H1 (cell line): ENCODE measurements at regions not wholly inside any gene's neighbourhood (a gene's known extent, or its start where the extent isn't known, plus 50 kb on each side); places are given as distances from the start of the nearest gene placed in this dataset.

Source experiments
- CTCF ChIA-PET: fragments of 300-600 bp; sonication (Branson Sonifier 250); formaldehyde crosslinking; loops from one replicate; lab custom pipeline; 2021; ENCODE audit not compliant: partially characterized antibody; lab: Charles Lee
- POLR2A ChIA-PET: fragments of 300-600 bp; sonication (Branson Sonifier 250); formaldehyde crosslinking; loops from one replicate; lab custom pipeline; 2021; ENCODE audit warnings: inconsistent platforms; ENCODE audit not compliant: partially characterized antibody; lab: Charles Lee
- DNase-seq, 2 experiments: peaks; one replicate each; pipeline versions ENCODE4 v3.0.0 to v3.0.0-alpha.2; 2010 to 2022; ENCODE audit warnings: low spot score in 2 of 2, low read depth in 1 of 2, mixed read lengths in 1 of 2
- FAIRE-seq: peaks from 2 replicates; lab custom pipeline; 2011; peaks lifted over from hg19 to GRCh38; lab: Jason Lieb, UNC
- H2AFZ ChIP-seq: 2 replicates; pipeline ENCODE4 v1.8.1; 2012; ENCODE audit warnings: low read length, inconsistent platforms
- H2AK5ac ChIP-seq: 2 replicates; pipeline ENCODE4 v1.6.1; 2013; ENCODE audit warnings: low read depth, low read length
- H2BK120ac ChIP-seq: replicated peaks from 2 replicates; pipeline ENCODE3; 2013; ENCODE audit warnings: low read depth, low read length, inconsistent platforms
- H2BK12ac ChIP-seq: 2 replicates; pipeline ENCODE4 v1.6.1; 2013; ENCODE audit warnings: low read depth, low read length
- H2BK15ac ChIP-seq: 2 replicates; pipeline ENCODE4 v1.6.1; 2013; ENCODE audit warnings: low read length
- H2BK20ac ChIP-seq: 2 replicates; pipeline ENCODE4 v1.6.1; 2013; ENCODE audit warnings: low read length
- H2BK5ac ChIP-seq: 2 replicates; pipeline ENCODE4 v1.6.1; 2013; ENCODE audit warnings: low read depth, low read length
- H3K14ac ChIP-seq: 2 replicates; pipeline ENCODE4 v1.6.1; 2013; ENCODE audit warnings: inconsistent platforms; ENCODE audit not compliant: insufficient read length
- H3K18ac ChIP-seq: 2 replicates; pipeline ENCODE4 v1.6.1; 2013; ENCODE audit warnings: low read length; ENCODE audit errors: extremely low read depth
- H3K23ac ChIP-seq: 2 replicates; pipeline ENCODE4 v1.6.1; 2013; ENCODE audit warnings: inconsistent platforms; ENCODE audit not compliant: insufficient read length
- H3K23me2 ChIP-seq: 2 replicates; pipeline ENCODE4 v1.6.1; 2013; ENCODE audit warnings: low read depth, low read length
- H3K27ac ChIP-seq: 2 replicates; pipeline ENCODE4 v1.6.1; 2011; ENCODE audit warnings: low read depth, low read length, inconsistent platforms
- H3K27me3 ChIP-seq, 4 experiments: replicated peaks in 1 of 4; 1 replicate in 1 of 4; 2 replicates in 3 of 4; pipeline versions ENCODE4 v1.6.1 to v1.8.1; 2011 to 2013; ENCODE audit warnings: low read length in 3 of 4, mild to moderate bottlenecking in 3 of 4, inconsistent platforms in 2 of 4, mixed read lengths in 2 of 4, moderate library complexity in 1 of 4; ENCODE audit not compliant: control insufficient read depth in 3 of 4, insufficient read depth in 3 of 4; ENCODE audit errors: extremely low read depth in 1 of 4
- H3K36me3 ChIP-seq, 4 experiments: 2 replicates each; pipeline versions ENCODE4 v1.6.1 to v1.8.1; 2011 to 2013; ENCODE audit warnings: mild to moderate bottlenecking in 4 of 4, low read length in 3 of 4, moderate library complexity in 2 of 4, control low read depth in 1 of 4, inconsistent platforms in 1 of 4; ENCODE audit not compliant: insufficient read depth in 4 of 4, control insufficient read depth in 2 of 4
- H3K4ac ChIP-seq: replicated peaks from 2 replicates; pipeline ENCODE3; 2013; ENCODE audit warnings: low read length, low read depth, mixed read lengths, inconsistent platforms; ENCODE audit not compliant: insufficient read length
- H3K4me1 ChIP-seq, 4 experiments: replicated peaks in 1 of 4; 1 replicate in 1 of 4; 2 replicates in 3 of 4; pipeline versions ENCODE4 v1.6.1 to v1.8.1; 2011 to 2013; ENCODE audit warnings: low read length in 3 of 4, inconsistent platforms in 2 of 4, mixed read lengths in 1 of 4; ENCODE audit not compliant: insufficient read depth in 4 of 4, control insufficient read depth in 3 of 4
- H3K4me2 ChIP-seq, 2 experiments: 2 replicates each; pipeline versions ENCODE4 v1.6.1 to v1.8.1; 2011 to 2013; ENCODE audit warnings: low read depth in 2 of 2, low read length in 2 of 2, control low read depth in 1 of 2, inconsistent platforms in 1 of 2, mild to moderate bottlenecking in 1 of 2; ENCODE audit not compliant: insufficient read depth in 1 of 2
- H3K4me3 ChIP-seq, 4 experiments: fragments of 200-600, 300-600 bp in 1 of 4; sonication (generic), shearing (Covaris generic), sonication (Bioruptor Twin) in 1 of 4; 2 replicates each; pipeline versions ENCODE4 v1.5.1 to v1.8.1; 2011 to 2016; ENCODE audit warnings: low read length in 4 of 4, low read depth in 3 of 4, control low read depth in 2 of 4, inconsistent platforms in 2 of 4, mild to moderate bottlenecking in 2 of 4, mixed read lengths in 1 of 4, moderate library complexity in 1 of 4; ENCODE audit not compliant: insufficient read depth in 2 of 4; ENCODE audit errors: extremely low read depth in 1 of 4
- H3K56ac ChIP-seq: replicated peaks from 2 replicates; pipeline ENCODE3; 2013; ENCODE audit warnings: low read depth, mild to moderate bottlenecking, mixed read lengths, low read length, inconsistent platforms; ENCODE audit not compliant: insufficient read length
- H3K79me1 ChIP-seq: 2 replicates; pipeline ENCODE4 v1.6.1; 2013; ENCODE audit warnings: low read depth, low read length, control low read depth
- H3K79me2 ChIP-seq, 2 experiments: 2 replicates each; pipeline versions ENCODE4 v1.6.1 to v1.8.1; 2012 to 2013; ENCODE audit warnings: low read length in 2 of 2, mild to moderate bottlenecking in 2 of 2, inconsistent platforms in 1 of 2; ENCODE audit not compliant: insufficient read depth in 2 of 2, control insufficient read depth in 1 of 2
- H3K9ac ChIP-seq, 4 experiments: replicated peaks in 1 of 4; 1 replicate in 1 of 4; 2 replicates in 3 of 4; pipeline versions ENCODE4 v1.6.1 to v1.8.1; 2011 to 2013; ENCODE audit warnings: low read depth in 3 of 4, low read length in 3 of 4, control low read depth in 2 of 4, mild to moderate bottlenecking in 2 of 4, moderate library complexity in 2 of 4, inconsistent platforms in 1 of 4; ENCODE audit errors: extremely low read depth in 1 of 4
- H3K9me3 ChIP-seq, 2 experiments: 2 replicates each; pipeline versions ENCODE4 v1.6.1 to v1.8.1; 2012 to 2013; ENCODE audit warnings: mild to moderate bottlenecking in 2 of 2, moderate library complexity in 2 of 2, control low read depth in 1 of 2, inconsistent platforms in 1 of 2, low read depth in 1 of 2, low read length in 1 of 2, mixed read lengths in 1 of 2; ENCODE audit not compliant: insufficient read depth in 2 of 2
- H4K20me1 ChIP-seq, 2 experiments: replicated peaks in 1 of 2; 2 replicates each; pipeline versions ENCODE3 to v1.8.1; 2011 to 2013; ENCODE audit warnings: inconsistent platforms in 2 of 2, low read length in 2 of 2, mild to moderate bottlenecking in 1 of 2; ENCODE audit not compliant: insufficient read depth in 2 of 2, control insufficient read depth in 1 of 2
- H4K5ac ChIP-seq: 2 replicates; pipeline ENCODE4 v1.6.1; 2013; ENCODE audit warnings: low read length, low read depth, mixed read lengths, inconsistent platforms; ENCODE audit not compliant: insufficient read length
- H4K8ac ChIP-seq: 2 replicates; pipeline ENCODE4 v1.8.0; 2013; ENCODE audit warnings: mild to moderate bottlenecking, moderate library complexity, low read length, inconsistent platforms; ENCODE audit not compliant: insufficient read depth; ENCODE audit errors: extremely low read depth
- H4K91ac ChIP-seq: replicated peaks from 2 replicates; pipeline ENCODE3; 2013; ENCODE audit warnings: low read length, mixed read lengths, inconsistent platforms; ENCODE audit not compliant: insufficient read length
- BACH1 ChIP-seq: IDR thresholded peaks from 2 replicates; pipeline ENCODE4 v1.6.1; 2012; ENCODE audit warnings: low read length, improper control_type of control experiment
- CTBP2 ChIP-seq: IDR thresholded peaks from 2 replicates; pipeline ENCODE4 v1.7.0; 2011; ENCODE audit warnings: borderline replicate concordance, mild to moderate bottlenecking, moderate library complexity, mixed read lengths, low read length; ENCODE audit not compliant: insufficient read depth, insufficient read length
- JUN ChIP-seq: IDR thresholded peaks from 2 replicates; pipeline ENCODE4 v1.6.1; 2011; ENCODE audit warnings: low read depth, mild to moderate bottlenecking, improper control_type of control experiment, low read length
- KDM4A ChIP-seq: IDR thresholded peaks from one replicate; pipeline ENCODE4 v1.7.1; 2012; ENCODE audit warnings: low read depth, mild to moderate bottlenecking, moderate library complexity, low read length, inconsistent platforms; ENCODE audit not compliant: severe bottlenecking
- POLR2A ChIP-seq, 2 experiments: IDR thresholded peaks; 1 replicate in 1 of 2; 2 replicates in 1 of 2; pipeline ENCODE4 v1.6.1; 2011; ENCODE audit warnings: low read depth in 2 of 2, low read length in 2 of 2, mild to moderate bottlenecking in 2 of 2; ENCODE audit errors: control extremely low read depth in 1 of 2
- RAD21 ChIP-seq, 2 experiments: IDR thresholded peaks in 1 of 2; conservative IDR thresholded peaks in 1 of 2; 2 replicates each; pipeline ENCODE4 v1.6.1; 2011; ENCODE audit warnings: low read depth in 2 of 2, low read length in 2 of 2, improper control_type of control experiment in 1 of 2, inconsistent platforms in 1 of 2, mild to moderate bottlenecking in 1 of 2, moderate library complexity in 1 of 2
- SP2 ChIP-seq: IDR thresholded peaks from 2 replicates; pipeline ENCODE4 v1.6.1; 2012; ENCODE audit warnings: mild to moderate bottlenecking, low read length, inconsistent platforms
- SP4 ChIP-seq: IDR thresholded peaks from 2 replicates; pipeline ENCODE4 v1.6.1; 2012; ENCODE audit warnings: low read length, inconsistent platforms
- SUZ12 ChIP-seq: fragments of 200-600 bp; sonication (generic); IDR thresholded peaks from 2 replicates; pipeline ENCODE4 v1.6.1; 2012; ENCODE audit warnings: mild to moderate bottlenecking, inconsistent platforms, low read length, moderate library complexity, mixed read lengths
- WGBS, 2 experiments: shearing (Covaris generic) in 1 of 2; methylation state at CpG; one replicate each; pipeline versions ENCODE4 v1.1.6 to v1.1.7; 2013 to 2015; ENCODE audit warnings: low lambda C conversion rate in 2 of 2, mixed read lengths in 2 of 2, inconsistent platforms in 1 of 2, low coverage in 1 of 2, missing lambda C conversion rate in 1 of 2; ENCODE audit not compliant: insufficient replicate concordance in 2 of 2, insufficient coverage in 1 of 2, insufficient read length in 1 of 2; ENCODE audit errors: extremely low coverage in 1 of 2, missing lambda C conversion rate in 1 of 2; 5-methylcytosine and 5-hydroxymethylcytosine counted together
- TF ChIP-seq, protein P1 (sequence below): IDR thresholded peaks from 2 replicates; pipeline ENCODE4 v1.6.1; 2012; ENCODE audit warnings: inconsistent platforms
- TF ChIP-seq, protein P2 (sequence below): IDR thresholded peaks from 2 replicates; pipeline ENCODE4 v1.6.1; 2011; ENCODE audit warnings: low read length, improper control_type of control experiment

DNA sequence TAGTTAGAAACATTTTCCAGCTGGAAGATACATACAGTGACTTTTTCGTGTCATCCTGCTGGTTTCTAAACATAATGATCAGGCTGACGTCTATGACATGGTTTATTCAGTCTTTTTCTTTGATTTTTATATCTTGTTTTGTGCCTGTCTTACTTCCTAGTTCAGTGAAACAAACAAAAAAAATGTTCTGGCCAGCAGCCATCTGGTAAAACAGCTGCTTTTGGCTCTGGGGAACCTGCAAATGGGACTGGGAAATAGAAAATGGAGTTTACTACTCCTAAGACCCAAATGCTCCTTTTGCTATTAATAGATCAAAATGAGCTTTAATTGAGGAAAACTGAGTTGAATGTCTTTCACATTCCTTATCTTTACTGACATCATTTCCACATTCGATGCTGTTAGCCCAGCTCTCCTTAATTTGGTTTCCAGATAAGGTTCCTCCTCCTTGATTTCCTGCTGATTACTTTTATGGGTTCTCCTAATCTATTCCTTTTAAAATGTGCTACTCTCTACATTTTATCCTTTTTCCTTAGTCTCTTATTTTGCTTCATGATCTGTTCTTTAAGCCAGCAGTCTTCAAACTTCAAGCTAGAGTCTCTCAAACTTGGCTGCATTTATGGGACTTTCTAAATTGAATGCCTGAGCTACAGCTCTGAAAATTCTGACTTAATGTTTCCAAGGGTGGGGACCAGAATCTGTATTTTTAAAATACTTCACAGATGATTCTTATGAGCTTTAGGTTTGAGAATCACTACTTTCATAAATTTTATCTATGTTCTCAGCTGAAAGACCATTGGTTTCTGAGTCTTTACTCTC, 499.5 kb downstream of the ANKRD50 start:
- Histone ChIP-seq H3K56ac (no peak overlapping the region), H3K27ac (no peak overlapping the region), H3K23me2 (no peaks in the 10 kb centered on the region), H4K20me1 (no peaks in the 10 kb centered on the region), H2BK20ac (no peak overlapping the region), H3K4me3 (no peak overlapping the region), H3K27me3 (no peaks in the 10 kb centered on the region), H4K5ac (no peak overlapping the region), H2BK120ac (no peak overlapping the region), H3K9ac (no peak overlapping the region), H3K79me1 (no peaks in the 10 kb centered on the region), H4K91ac (no peak overlapping the region), H2AK5ac (no peak overlapping the region), H3K79me2 (no peaks in the 10 kb centered on the region), H4K8ac (no peak overlapping the region), H3K4ac (no peak overlapping the region), H3K36me3 (no peaks in the 10 kb centered on the region), H2BK15ac (no peak overlapping the region), H3K14ac (no peak overlapping the region), H2AFZ (no peak overlapping the region), H3K23ac (no peak overlapping the region), H2BK5ac (no peak overlapping the region), H3K4me1 (no peaks in the 10 kb centered on the region), H2BK12ac (no peak overlapping the region), H3K18ac (no peak overlapping the region), H3K9me3 (no peaks in the 10 kb centered on the region), H3K4me2 (no peak overlapping the region)
- DNase-seq = no peak
- ChIA-PET POLR2A (no interaction called here), CTCF (interaction anchor here (0.6 to 0.8 kb wide), 2 partner anchors 52 to 1177 kb away, joined by 3 read pairs; no protein-coding TSS in a partner anchor)
- FAIRE-seq = no peak
- WGBS, 2 experiments = 86% methylated on average over 3 of the region's 3 CpGs; no CpG with 5 or more reads in 1 of the 2 experiments
- TF ChIP-seq SP4 (no peak), CTBP2 (no peak), RAD21 (IDR thresholded peaks at IDR 0.05 in 1 of 2, conservative IDR thresholded peaks at IDR 0.05 in 1 of 2; ENCODE audit: low read depth in 2 of 2, low read length in 2 of 2) (no peak), BACH1 (no peak), SP2 (no peak), POLR2A (IDR thresholded peaks at IDR 0.05; ENCODE audit: control extremely low read depth in 1 of 2, low read depth in 2 of 2, low read length in 2 of 2) (no peak), KDM4A (no peak), SUZ12 (no peak), JUN (no peak)
- TF ChIP-seq, protein P1, sequence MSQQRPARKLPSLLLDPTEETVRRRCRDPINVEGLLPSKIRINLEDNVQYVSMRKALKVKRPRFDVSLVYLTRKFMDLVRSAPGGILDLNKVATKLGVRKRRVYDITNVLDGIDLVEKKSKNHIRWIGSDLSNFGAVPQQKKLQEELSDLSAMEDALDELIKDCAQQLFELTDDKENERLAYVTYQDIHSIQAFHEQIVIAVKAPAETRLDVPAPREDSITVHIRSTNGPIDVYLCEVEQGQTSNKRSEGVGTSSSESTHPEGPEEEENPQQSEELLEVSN = no peak
- TF ChIP-seq, protein P2, sequence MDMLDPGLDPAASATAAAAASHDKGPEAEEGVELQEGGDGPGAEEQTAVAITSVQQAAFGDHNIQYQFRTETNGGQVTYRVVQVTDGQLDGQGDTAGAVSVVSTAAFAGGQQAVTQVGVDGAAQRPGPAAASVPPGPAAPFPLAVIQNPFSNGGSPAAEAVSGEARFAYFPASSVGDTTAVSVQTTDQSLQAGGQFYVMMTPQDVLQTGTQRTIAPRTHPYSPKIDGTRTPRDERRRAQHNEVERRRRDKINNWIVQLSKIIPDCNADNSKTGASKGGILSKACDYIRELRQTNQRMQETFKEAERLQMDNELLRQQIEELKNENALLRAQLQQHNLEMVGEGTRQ = no peak
